ENCODE measurements at regions not wholly inside any gene's neighbourhood (a gene's known extent, or its start where the extent isn't known, plus 50 kb on each side); places are given as distances from the start of the nearest gene placed in this dataset.

GRCh38 chr10:29238523-29239135 is 50.2 kb upstream of the LYZL1 start:
- TF ChIP-seq, protein P1, sequence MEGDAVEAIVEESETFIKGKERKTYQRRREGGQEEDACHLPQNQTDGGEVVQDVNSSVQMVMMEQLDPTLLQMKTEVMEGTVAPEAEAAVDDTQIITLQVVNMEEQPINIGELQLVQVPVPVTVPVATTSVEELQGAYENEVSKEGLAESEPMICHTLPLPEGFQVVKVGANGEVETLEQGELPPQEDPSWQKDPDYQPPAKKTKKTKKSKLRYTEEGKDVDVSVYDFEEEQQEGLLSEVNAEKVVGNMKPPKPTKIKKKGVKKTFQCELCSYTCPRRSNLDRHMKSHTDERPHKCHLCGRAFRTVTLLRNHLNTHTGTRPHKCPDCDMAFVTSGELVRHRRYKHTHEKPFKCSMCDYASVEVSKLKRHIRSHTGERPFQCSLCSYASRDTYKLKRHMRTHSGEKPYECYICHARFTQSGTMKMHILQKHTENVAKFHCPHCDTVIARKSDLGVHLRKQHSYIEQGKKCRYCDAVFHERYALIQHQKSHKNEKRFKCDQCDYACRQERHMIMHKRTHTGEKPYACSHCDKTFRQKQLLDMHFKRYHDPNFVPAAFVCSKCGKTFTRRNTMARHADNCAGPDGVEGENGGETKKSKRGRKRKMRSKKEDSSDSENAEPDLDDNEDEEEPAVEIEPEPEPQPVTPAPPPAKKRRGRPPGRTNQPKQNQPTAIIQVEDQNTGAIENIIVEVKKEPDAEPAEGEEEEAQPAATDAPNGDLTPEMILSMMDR (IDR thresholded peaks at IDR 0.05): no peak
- TF ChIP-seq EP300 (IDR thresholded peaks at IDR 0.05) (no peak), POLR2A (IDR thresholded peaks at IDR 0.05) (no peak), POLR2AphosphoS5 (IDR thresholded peaks at IDR 0.05) (no peak)
- Histone ChIP-seq H3K36me3 (no peaks in the 10 kb centered on the region), H3K27me3 (no peaks in the 10 kb centered on the region), H3K4me1 (no peaks in the 10 kb centered on the region), H3K27ac (no peak overlapping the region), H3K4me3 (no peak overlapping the region), H3K9me3 (no peaks in the 10 kb centered on the region)
- DNase-seq (no peak), ATAC-seq (ENCODE audit: low FRiP score in 2 of 2) (no peak)
- WGBS, 2 donors: 55 to 56% methylated on average over 3 of the region's 3 CpGs

Small RNAs in the stretch of these regions (small RNA-seq; reads per million reads assigned to genes)
- gene AL355376.1 (0 reads per million in 4 donors), gene AL355376.2 (0 to 0.14 (median 0) reads per million in 4 donors), gene RNA5SP308 (0.13 to 0.43 (median 0.26) reads per million in 4 donors), gene RNU6-270P (0 reads per million in 4 donors)
